ENCODE measurements at regions not wholly inside any gene's neighbourhood (a gene's known extent, or its start where the extent isn't known, plus 50 kb on each side); places are given as distances from the start of the nearest gene placed in this dataset.

- TF ChIP-seq CTCF (IDR thresholded peaks at IDR 0.05; ENCODE audit: borderline replicate concordance, extremely low read depth, low read length, poor library complexity, severe bottlenecking): no peak
- no peak for TF ChIP-seq EZH2 (IDR thresholded peaks at IDR 0.05; ENCODE audit: borderline replicate concordance, low read depth, low read length, severe bottlenecking)
These were observed 72.4 kb downstream of the IL21 start for GRCh38 chr4:122548452-122548851.

All from DND-41 (cell line).